HepG2 (cell line): ENCODE measurements at regions not wholly inside any gene's neighbourhood (a gene's known extent, or its start where the extent isn't known, plus 50 kb on each side); places are given as distances from the start of the nearest gene placed in this dataset.

Experiments used
- AKAP8 ChIP-seq: sonication (generic); formaldehyde crosslinking; IDR thresholded peaks from 2 replicates; pipeline ENCODE4 v1.5.1; 2020; ENCODE audit warnings: mild to moderate bottlenecking, missing genetic modification reagents
- CBX5 ChIP-seq: sonication (generic); formaldehyde crosslinking; IDR thresholded peaks from 2 replicates; pipeline ENCODE4 v1.4.0; 2020; ENCODE audit warnings: missing genetic modification reagents, borderline replicate concordance
- DMAP1 ChIP-seq: IDR thresholded peaks from 2 replicates; pipeline ENCODE4 v1.6.1; 2016
- FOXA3 ChIP-seq: IDR thresholded peaks from 2 replicates; pipeline ENCODE4 v1.6.1; 2016; ENCODE audit warnings: missing genetic modification reagents, missing compliant biosample characterization
- JUNB ChIP-seq: sonication (generic); formaldehyde crosslinking; IDR thresholded peaks from 2 replicates; pipeline ENCODE4 v1.8.0; 2022; ENCODE audit warnings: missing genetic modification reagents, mild to moderate bottlenecking, borderline replicate concordance
- NFIC ChIP-seq: IDR thresholded peaks from 2 replicates; pipeline ENCODE4 v1.6.1; 2012; ENCODE audit warnings: mild to moderate bottlenecking, low read length, inconsistent platforms
- NR2F6 ChIP-seq, 2 experiments: IDR thresholded peaks; 2 replicates each; pipeline ENCODE4 v1.6.1; 2016; ENCODE audit warnings: antibody characterized with exemption in 1 of 2, mild to moderate bottlenecking in 1 of 2
- RELA ChIP-seq: sonication (generic); formaldehyde crosslinking; IDR thresholded peaks from 2 replicates; pipeline ENCODE4 v1.4.0; 2020; ENCODE audit warnings: missing genetic modification reagents
- SMAD1 ChIP-seq: sonication (generic); formaldehyde crosslinking; IDR thresholded peaks from 2 replicates; pipeline ENCODE4 v1.4.0; 2020; ENCODE audit warnings: missing genetic modification reagents, low read depth, mild to moderate bottlenecking, borderline replicate concordance
- SNAI1 ChIP-seq: sonication (generic); formaldehyde crosslinking; IDR thresholded peaks from 2 replicates; pipeline ENCODE4 v1.5.0; 2020; ENCODE audit warnings: mild to moderate bottlenecking, missing genetic modification reagents, borderline replicate concordance
- SP140L ChIP-seq: sonication (generic); formaldehyde crosslinking; IDR thresholded peaks from 2 replicates; pipeline ENCODE4 v1.4.0; 2020; ENCODE audit warnings: missing genetic modification reagents, borderline replicate concordance
- SRSF4 ChIP-seq: fragments of 200-400 bp; formaldehyde crosslinking; IDR thresholded peaks from one replicate; pipeline ENCODE4 v1.6.1; 2018; ENCODE audit warnings: mild to moderate bottlenecking, low read depth, low read length, moderate library complexity; ENCODE audit not compliant: poor library complexity, severe bottlenecking
- TEAD3 ChIP-seq: optimal IDR thresholded peaks from 2 replicates; pipeline ENCODE3; 2016; ENCODE audit warnings: borderline replicate concordance
- TOE1 ChIP-seq: sonication (generic); formaldehyde crosslinking; IDR thresholded peaks from 2 replicates; pipeline ENCODE4 v1.4.0; 2020; ENCODE audit warnings: mild to moderate bottlenecking, missing genetic modification reagents
- TOPORS ChIP-seq: sonication (generic); formaldehyde crosslinking; IDR thresholded peaks from 2 replicates; pipeline ENCODE4 v1.8.0; 2023; ENCODE audit warnings: mild to moderate bottlenecking, missing genetic modification reagents
- U2AF1 ChIP-seq: fragments of 200-400 bp; formaldehyde crosslinking; optimal IDR thresholded peaks from 2 replicates; pipeline ENCODE3; 2017; ENCODE audit warnings: mild to moderate bottlenecking, low read depth, low read length
- U2AF2 ChIP-seq: fragments of 200-400 bp; formaldehyde crosslinking; IDR thresholded peaks from 2 replicates; pipeline ENCODE4 v1.6.1; 2017; ENCODE audit warnings: low read depth, mild to moderate bottlenecking, low read length
- WIZ ChIP-seq: sonication (generic); formaldehyde crosslinking; IDR thresholded peaks from 2 replicates; pipeline ENCODE4 v1.5.1; 2020; ENCODE audit warnings: mild to moderate bottlenecking, missing genetic modification reagents
- ZNF451 ChIP-seq: sonication (generic); formaldehyde crosslinking; IDR thresholded peaks from 2 replicates; pipeline ENCODE4 v1.5.0; 2020; ENCODE audit warnings: mild to moderate bottlenecking, missing genetic modification reagents
- ZNF484 ChIP-seq: sonication (generic); formaldehyde crosslinking; IDR thresholded peaks from 2 replicates; pipeline ENCODE4 v1.5.1; 2020; ENCODE audit warnings: mild to moderate bottlenecking, low read depth, missing genetic modification reagents, borderline replicate concordance
- ZNF614 ChIP-seq: IDR thresholded peaks from 2 replicates; pipeline ENCODE4 v1.6.1; 2018; ENCODE audit warnings: missing biosample characterization, missing genetic modification reagents, inconsistent platforms, borderline replicate concordance
- ZNF782 ChIP-seq: sonication (generic); formaldehyde crosslinking; IDR thresholded peaks from 2 replicates; pipeline ENCODE4 v1.4.0; 2020; ENCODE audit warnings: missing genetic modification reagents, mild to moderate bottlenecking, borderline replicate concordance
- ZSCAN9 ChIP-seq: IDR thresholded peaks from 2 replicates; pipeline ENCODE4 v1.6.1; 2016; ENCODE audit warnings: borderline replicate concordance
- TF ChIP-seq, protein P1 (sequence below): sonication (generic); formaldehyde crosslinking; IDR thresholded peaks from 2 replicates; pipeline ENCODE4 v1.8.0; 2022; ENCODE audit warnings: missing genetic modification reagents, mild to moderate bottlenecking, borderline replicate concordance
- TF ChIP-seq, protein P2 (sequence below): IDR thresholded peaks from 2 replicates; pipeline ENCODE4 v1.6.1; 2016; ENCODE audit warnings: missing compliant biosample characterization, missing genetic modification reagents, borderline replicate concordance
- TF ChIP-seq, protein P3 (sequence below): IDR thresholded peaks from 2 replicates; pipeline ENCODE4 v1.6.1; 2016

DNA sequence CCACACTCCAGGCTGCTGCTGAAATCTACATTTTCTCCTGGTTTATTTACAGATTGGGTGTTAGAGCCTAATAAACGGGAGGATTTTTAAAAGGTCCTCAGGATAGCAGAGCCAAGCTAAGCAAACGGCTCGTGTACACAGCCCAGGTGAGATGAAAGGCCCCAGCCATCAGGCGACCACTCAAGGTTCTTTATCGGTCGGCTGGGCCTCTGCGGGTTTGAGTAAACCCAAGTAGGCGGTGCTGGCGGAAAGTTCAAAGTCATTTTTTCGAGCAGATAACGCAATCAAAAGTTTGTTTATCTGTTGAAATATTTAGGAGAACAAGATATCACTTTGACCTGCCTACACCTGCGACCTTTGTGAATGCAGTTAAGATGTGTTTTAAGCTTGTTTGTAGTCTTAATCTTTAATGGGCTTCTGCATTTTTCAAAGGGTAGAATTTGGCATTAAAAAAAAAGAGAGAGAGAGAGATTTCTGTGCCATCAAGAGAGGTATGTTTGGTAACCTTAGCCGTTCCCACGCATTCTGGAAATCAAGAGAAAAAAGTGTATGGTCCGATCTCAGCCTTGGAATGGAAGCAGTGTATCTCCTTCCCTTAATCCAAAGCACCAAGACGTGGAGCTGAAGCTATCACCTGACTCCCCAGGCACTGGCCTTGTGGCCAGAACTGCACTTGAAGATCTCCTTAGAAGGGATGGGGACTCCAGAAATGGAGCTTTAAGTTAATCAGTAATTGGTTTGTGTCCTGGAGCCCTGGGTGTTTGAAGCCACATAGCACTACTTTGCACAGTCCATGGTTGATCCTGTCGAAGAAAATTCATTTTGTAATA, 301.7 kb upstream of the IRX5 start (continued):
- TF ChIP-seq, protein P1, sequence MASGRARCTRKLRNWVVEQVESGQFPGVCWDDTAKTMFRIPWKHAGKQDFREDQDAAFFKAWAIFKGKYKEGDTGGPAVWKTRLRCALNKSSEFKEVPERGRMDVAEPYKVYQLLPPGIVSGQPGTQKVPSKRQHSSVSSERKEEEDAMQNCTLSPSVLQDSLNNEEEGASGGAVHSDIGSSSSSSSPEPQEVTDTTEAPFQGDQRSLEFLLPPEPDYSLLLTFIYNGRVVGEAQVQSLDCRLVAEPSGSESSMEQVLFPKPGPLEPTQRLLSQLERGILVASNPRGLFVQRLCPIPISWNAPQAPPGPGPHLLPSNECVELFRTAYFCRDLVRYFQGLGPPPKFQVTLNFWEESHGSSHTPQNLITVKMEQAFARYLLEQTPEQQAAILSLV (CRISPR knock-in tag), result no peak
- TF ChIP-seq, protein P2, sequence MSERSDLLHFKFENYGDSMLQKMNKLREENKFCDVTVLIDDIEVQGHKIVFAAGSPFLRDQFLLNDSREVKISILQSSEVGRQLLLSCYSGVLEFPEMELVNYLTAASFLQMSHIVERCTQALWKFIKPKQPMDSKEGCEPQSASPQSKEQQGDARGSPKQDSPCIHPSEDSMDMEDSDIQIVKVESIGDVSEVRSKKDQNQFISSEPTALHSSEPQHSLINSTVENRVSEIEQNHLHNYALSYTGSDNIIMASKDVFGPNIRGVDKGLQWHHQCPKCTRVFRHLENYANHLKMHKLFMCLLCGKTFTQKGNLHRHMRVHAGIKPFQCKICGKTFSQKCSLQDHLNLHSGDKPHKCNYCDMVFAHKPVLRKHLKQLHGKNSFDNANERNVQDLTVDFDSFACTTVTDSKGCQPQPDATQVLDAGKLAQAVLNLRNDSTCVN (CRISPR knock-in tag), result 0 out of 2 replicates have a peak, but pooled peaks have one; percentile 29
- TF ChIP-seq NFIC (peak; percentile 93), JUNB (CRISPR knock-in tag) (peak; percentile 18; the same call in 1 of the 2 replicates), U2AF2 (no peak), DMAP1 (peak; percentile 39; the same call in 1 of the 2 replicates), CBX5 (CRISPR knock-in tag) (peak; percentile 82; the same call in 1 of the 2 replicates), TOE1 (no peak), ZNF484 (CRISPR knock-in tag) (no peak), ZNF614 (CRISPR knock-in tag) (peak; percentile 92; the same call in 1 of the 2 replicates), SMAD1 (CRISPR knock-in tag) (no peak), U2AF1 (no peak), ZNF782 (CRISPR knock-in tag) (no peak), SNAI1 (CRISPR knock-in tag) (peak; percentile 72; the same call in 1 of the 2 replicates), SP140L (CRISPR knock-in tag) (no peak), ZNF451 (no peak), WIZ (CRISPR knock-in tag) (no peak), AKAP8 (CRISPR knock-in tag) (peak; percentile 82; the same call in 1 of the 2 replicates), FOXA3 (CRISPR knock-in tag) (peak; percentile 96), NR2F6 (IDR thresholded peaks at IDR 0.05) (peak; percentile 100), NR2F6 (CRISPR knock-in tag; IDR thresholded peaks at IDR 0.05) (peak; percentile 100), ZSCAN9 (peak; percentile 24; the same call in 1 of the 2 replicates), TOPORS (CRISPR knock-in tag) (peak; percentile 77; the same call in 1 of the 2 replicates), TEAD3 (CRISPR knock-in tag) (peak; percentile 89), RELA (no peak), SRSF4 (no peak)
- TF ChIP-seq, protein P3, sequence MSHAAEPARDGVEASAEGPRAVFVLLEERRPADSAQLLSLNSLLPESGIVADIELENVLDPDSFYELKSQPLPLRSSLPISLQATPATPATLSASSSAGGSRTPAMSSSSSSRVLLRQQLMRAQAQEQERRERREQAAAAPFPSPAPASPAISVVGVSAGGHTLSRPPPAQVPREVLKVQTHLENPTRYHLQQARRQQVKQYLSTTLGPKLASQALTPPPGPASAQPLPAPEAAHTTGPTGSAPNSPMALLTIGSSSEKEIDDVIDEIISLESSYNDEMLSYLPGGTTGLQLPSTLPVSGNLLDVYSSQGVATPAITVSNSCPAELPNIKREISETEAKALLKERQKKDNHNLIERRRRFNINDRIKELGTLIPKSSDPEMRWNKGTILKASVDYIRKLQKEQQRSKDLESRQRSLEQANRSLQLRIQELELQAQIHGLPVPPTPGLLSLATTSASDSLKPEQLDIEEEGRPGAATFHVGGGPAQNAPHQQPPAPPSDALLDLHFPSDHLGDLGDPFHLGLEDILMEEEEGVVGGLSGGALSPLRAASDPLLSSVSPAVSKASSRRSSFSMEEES (CRISPR knock-in tag), result peak; percentile 57; the same call in 1 of the 2 replicates
